ENCODE measurements at regions not wholly inside any gene's neighbourhood (a gene's known extent, or its start where the extent isn't known, plus 50 kb on each side); places are given as distances from the start of the nearest gene placed in this dataset.

GRCh38 chr2:242030226-242030575, 160.7 kb downstream of the RTP5 start:
- no peak for TF ChIP-seq CTCF (conservative IDR thresholded peaks at IDR 0.05 in 1 of 2, IDR thresholded peaks at IDR 0.05 in 1 of 2; ENCODE audit: low read depth in 1 of 2, low read length in 2 of 2)
- TF ChIP-seq EZH2 (IDR thresholded peaks at IDR 0.05; ENCODE audit: low read length, missing control alignments): no peak

All from fibroblast of lung (primary cell).